ENCODE measurements at regions not wholly inside any gene's neighbourhood (a gene's known extent, or its start where the extent isn't known, plus 50 kb on each side); places are given as distances from the start of the nearest gene placed in this dataset.

DNA sequence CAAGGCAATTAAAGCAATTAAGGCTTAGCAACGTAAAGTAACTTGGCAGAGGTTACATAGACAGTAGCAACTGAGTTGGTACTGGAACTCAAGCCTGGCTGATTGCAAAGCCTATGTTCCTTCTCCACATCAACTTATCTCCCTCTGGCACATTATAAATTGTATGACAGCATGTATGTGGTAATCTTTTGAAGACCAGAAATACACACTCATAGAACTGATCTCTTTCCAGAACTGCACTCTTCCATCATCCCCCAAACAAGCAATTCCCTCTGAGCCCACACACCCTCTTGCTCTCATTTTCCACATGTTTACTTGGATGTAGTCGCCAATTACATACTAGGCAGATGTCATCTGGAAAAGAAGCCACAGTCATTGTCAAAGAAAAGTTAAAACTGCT is 502.2 kb downstream of the PLPP3 start:
- no peak for TF ChIP-seq EZH2 (IDR thresholded peaks at IDR 0.05; ENCODE audit: insufficient read depth, poor library complexity, severe bottlenecking)
- TF ChIP-seq EZH2phosphoT487 (IDR thresholded peaks at IDR 0.05; ENCODE audit: insufficient read depth, low read depth) = no peak
